Eye (tissue), 1 donor: ENCODE measurements at regions not wholly inside any gene's neighbourhood (a gene's known extent, or its start where the extent isn't known, plus 50 kb on each side); places are given as distances from the start of the nearest gene placed in this dataset.

Experiments used
- DNase-seq: peaks from one replicate; pipeline ENCODE4 v3.0.0-alpha.2; 2015

- DNase-seq: peak; percentile 24
Measured at GRCh38 chr10:125510998-125511397, 172.0 kb downstream of the TEX36 start.

- DNase-seq: no peak
Measured at GRCh38 chr10:125505648-125506047, 177.3 kb downstream of the TEX36 start.

GRCh38 chr10:125502276-125502675, 180.7 kb downstream of the TEX36 start:
- no peak for DNase-seq

GRCh38 chr10:125495386-125495785, 187.6 kb downstream of the TEX36 start:
- DNase-seq: no peak

GRCh38 chr10:125494651-125495239, 188.2 kb downstream of the TEX36 start:
- no peak for DNase-seq

- no peak for DNase-seq
Measured at GRCh38 chr10:125491381-125491780, 191.6 kb downstream of the TEX36 start.

GRCh38 chr10:125489731-125490130, 193.2 kb downstream of the TEX36 start:
- no peak for DNase-seq

- DNase-seq: no peak
Measured at GRCh38 chr10:125485665-125486064, 197.3 kb downstream of the TEX36 start.

GRCh38 chr10:125484035-125484732, 198.8 kb downstream of the TEX36 start:
- DNase-seq: no peak

GRCh38 chr10:125482637-125483036, 200.3 kb downstream of the TEX36 start:
- no peak for DNase-seq

GRCh38 chr10:125482108-125482507, 200.9 kb downstream of the TEX36 start:
- no peak for DNase-seq

- no peak for DNase-seq
Measured at GRCh38 chr10:125479059-125479458, 203.9 kb downstream of the TEX36 start.

- DNase-seq: no peak
Measured at GRCh38 chr10:125475815-125476214, 207.1 kb downstream of the TEX36 start.

GRCh38 chr10:125473143-125473793, 209.7 kb downstream of the TEX36 start:
- DNase-seq: no peak

GRCh38 chr10:125472010-125472607, 210.9 kb downstream of the TEX36 start:
- DNase-seq: no peak

GRCh38 chr10:125468278-125468677, 214.7 kb downstream of the TEX36 start:
- no peak for DNase-seq

- no peak for DNase-seq
Measured at GRCh38 chr10:125466685-125467084, 216.3 kb downstream of the TEX36 start.

GRCh38 chr10:125462845-125463244, 220.1 kb downstream of the TEX36 start:
- peak; percentile 15 for DNase-seq

GRCh38 chr10:125460326-125460725, 222.6 kb downstream of the TEX36 start:
- no peak for DNase-seq

- no peak for DNase-seq
Measured at GRCh38 chr10:125457406-125457805, 225.6 kb downstream of the TEX36 start.

GRCh38 chr10:125455855-125456254, 227.1 kb downstream of the TEX36 start:
- peak; percentile 67 for DNase-seq

GRCh38 chr10:125455431-125455830, 227.5 kb downstream of the TEX36 start:
- no peak for DNase-seq

GRCh38 chr10:125451319-125451718, 231.6 kb downstream of the TEX36 start:
- no peak for DNase-seq

- no peak for DNase-seq
Measured at GRCh38 chr10:125450218-125450617, 232.7 kb downstream of the TEX36 start.
